PC-3 (cell line): ENCODE measurements at regions not wholly inside any gene's neighbourhood (a gene's known extent, or its start where the extent isn't known, plus 50 kb on each side); places are given as distances from the start of the nearest gene placed in this dataset.

Experiments used
- EZH2 ChIP-seq: fragments of 300-600 bp; sonication (generic); IDR thresholded peaks from one replicate; pipeline ENCODE4 v1.6.1; 2017; ENCODE audit warnings: antibody characterized with exemption, mild to moderate bottlenecking, low read length; ENCODE audit not compliant: unreplicated experiment
- EZH2phosphoT487 ChIP-seq: fragments of 300-600 bp; sonication (generic); IDR thresholded peaks from 2 replicates; pipeline ENCODE4 v1.6.1; 2018; ENCODE audit warnings: mild to moderate bottlenecking, antibody characterized with exemption, low read length, borderline replicate concordance
- TF ChIP-seq, protein P1 (sequence below): fragments of 300-600 bp; sonication (generic); conservative IDR thresholded peaks from 2 replicates; pipeline ENCODE4 v1.5.1; 2017; ENCODE audit warnings: antibody characterized with exemption, low read depth, mild to moderate bottlenecking, low read length

DNA sequence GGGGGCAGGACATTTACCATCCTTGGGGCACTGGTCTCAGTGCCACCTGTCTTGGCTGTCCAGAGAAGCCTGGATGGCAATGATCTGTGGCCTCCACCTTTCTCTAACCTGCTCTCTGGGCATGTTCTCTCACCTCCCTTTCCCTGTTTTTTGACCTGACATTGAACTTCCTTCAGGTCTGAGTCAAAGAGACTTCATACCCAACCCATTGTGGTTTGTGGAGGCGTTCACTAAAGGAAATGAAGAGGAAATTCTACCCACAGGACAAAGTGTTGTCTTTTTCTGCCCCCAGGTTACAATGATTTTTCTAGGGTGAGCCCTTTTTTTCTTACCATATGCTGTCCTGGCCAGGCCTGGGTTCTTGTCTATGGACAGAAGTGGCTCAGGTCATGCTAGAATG, 76.6 kb downstream of the CYP26A1 start:
- TF ChIP-seq, protein P1, sequence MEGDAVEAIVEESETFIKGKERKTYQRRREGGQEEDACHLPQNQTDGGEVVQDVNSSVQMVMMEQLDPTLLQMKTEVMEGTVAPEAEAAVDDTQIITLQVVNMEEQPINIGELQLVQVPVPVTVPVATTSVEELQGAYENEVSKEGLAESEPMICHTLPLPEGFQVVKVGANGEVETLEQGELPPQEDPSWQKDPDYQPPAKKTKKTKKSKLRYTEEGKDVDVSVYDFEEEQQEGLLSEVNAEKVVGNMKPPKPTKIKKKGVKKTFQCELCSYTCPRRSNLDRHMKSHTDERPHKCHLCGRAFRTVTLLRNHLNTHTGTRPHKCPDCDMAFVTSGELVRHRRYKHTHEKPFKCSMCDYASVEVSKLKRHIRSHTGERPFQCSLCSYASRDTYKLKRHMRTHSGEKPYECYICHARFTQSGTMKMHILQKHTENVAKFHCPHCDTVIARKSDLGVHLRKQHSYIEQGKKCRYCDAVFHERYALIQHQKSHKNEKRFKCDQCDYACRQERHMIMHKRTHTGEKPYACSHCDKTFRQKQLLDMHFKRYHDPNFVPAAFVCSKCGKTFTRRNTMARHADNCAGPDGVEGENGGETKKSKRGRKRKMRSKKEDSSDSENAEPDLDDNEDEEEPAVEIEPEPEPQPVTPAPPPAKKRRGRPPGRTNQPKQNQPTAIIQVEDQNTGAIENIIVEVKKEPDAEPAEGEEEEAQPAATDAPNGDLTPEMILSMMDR = no peak
- no peak for TF ChIP-seq EZH2
- no peak for TF ChIP-seq EZH2phosphoT487
